Vagina (tissue), 2 donors: ENCODE measurements at regions not wholly inside any gene's neighbourhood (a gene's known extent, or its start where the extent isn't known, plus 50 kb on each side); places are given as distances from the start of the nearest gene placed in this dataset.

Source experiments
- CTCF ChIP-seq, 3 experiments: fragments of 450-650 bp in 2 of 3; fragments of 200-600 bp in 1 of 3; sonication (generic) in 1 of 3; IDR thresholded peaks; one replicate each; pipeline ENCODE4 v1.5.1; 2017 to 2019; ENCODE audit warnings: antibody characterized with exemption in 3 of 3, mild to moderate bottlenecking in 2 of 3, moderate library complexity in 2 of 3
- POLR2A ChIP-seq, 2 donors: fragments of 450-650 bp; IDR thresholded peaks; one replicate each; pipeline ENCODE4 v1.6.1; 2017; ENCODE audit warnings: antibody characterized with exemption in 2 of 2, mild to moderate bottlenecking in 2 of 2, moderate library complexity in 2 of 2
- POLR2AphosphoS5 ChIP-seq, 2 donors: sonication (generic); formaldehyde crosslinking; IDR thresholded peaks; one replicate each; pipeline ENCODE4 v1.9.0; 2017; ENCODE audit warnings: antibody characterized with exemption in 2 of 2, mild to moderate bottlenecking in 2 of 2, low read depth in 1 of 2; ENCODE audit not compliant: insufficient read depth in 1 of 2

DNA sequence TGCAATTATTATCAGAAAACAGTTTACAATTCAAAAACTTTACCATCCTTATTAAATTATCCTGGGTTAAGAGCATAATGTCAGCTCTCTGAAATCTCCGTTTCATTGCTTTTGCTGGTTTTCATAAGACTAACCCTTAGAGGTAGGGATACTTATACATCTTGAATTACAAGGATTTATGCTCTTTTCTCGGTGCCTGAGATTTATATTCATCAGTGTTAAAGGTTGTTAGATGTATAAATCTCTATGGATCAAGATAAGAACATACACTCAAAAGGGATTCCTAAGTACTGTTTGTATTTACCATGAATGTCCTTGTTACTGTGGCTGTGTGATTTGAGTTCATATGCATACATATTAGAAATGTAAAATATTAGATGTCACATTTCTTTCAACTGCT is 684.7 kb downstream of the EFNA5 start:
- TF ChIP-seq POLR2A (IDR thresholded peaks at IDR 0.05) (no peak), CTCF (IDR thresholded peaks at IDR 0.05) (no peak), POLR2AphosphoS5 (IDR thresholded peaks at IDR 0.05; ENCODE audit: insufficient read depth in 1 of 2, low read depth in 1 of 2) (no peak)
